ENCODE measurements at regions not wholly inside any gene's neighbourhood (a gene's known extent, or its start where the extent isn't known, plus 50 kb on each side); places are given as distances from the start of the nearest gene placed in this dataset.

DNA sequence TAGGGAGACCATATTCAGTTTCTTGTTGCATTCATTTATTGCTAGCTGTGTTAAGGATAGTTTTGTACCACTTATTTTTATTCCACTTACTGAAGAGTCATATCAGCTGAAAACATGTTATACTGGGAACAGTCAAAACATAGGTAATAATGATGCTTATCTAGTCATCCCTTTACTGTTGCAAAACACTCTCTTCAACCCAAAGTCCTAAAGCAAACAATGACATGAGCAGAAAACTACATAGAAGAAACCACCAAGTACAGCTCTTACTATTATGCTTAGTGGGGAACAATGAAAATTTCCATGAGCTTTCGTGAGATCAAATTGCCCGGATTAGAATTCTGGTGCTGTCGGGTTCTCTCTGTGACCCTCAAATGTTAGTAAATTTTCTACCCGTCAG lies 681.4 kb downstream of the NR2F1-AS1 start:
- TF ChIP-seq, protein P1, sequence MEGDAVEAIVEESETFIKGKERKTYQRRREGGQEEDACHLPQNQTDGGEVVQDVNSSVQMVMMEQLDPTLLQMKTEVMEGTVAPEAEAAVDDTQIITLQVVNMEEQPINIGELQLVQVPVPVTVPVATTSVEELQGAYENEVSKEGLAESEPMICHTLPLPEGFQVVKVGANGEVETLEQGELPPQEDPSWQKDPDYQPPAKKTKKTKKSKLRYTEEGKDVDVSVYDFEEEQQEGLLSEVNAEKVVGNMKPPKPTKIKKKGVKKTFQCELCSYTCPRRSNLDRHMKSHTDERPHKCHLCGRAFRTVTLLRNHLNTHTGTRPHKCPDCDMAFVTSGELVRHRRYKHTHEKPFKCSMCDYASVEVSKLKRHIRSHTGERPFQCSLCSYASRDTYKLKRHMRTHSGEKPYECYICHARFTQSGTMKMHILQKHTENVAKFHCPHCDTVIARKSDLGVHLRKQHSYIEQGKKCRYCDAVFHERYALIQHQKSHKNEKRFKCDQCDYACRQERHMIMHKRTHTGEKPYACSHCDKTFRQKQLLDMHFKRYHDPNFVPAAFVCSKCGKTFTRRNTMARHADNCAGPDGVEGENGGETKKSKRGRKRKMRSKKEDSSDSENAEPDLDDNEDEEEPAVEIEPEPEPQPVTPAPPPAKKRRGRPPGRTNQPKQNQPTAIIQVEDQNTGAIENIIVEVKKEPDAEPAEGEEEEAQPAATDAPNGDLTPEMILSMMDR (IDR thresholded peaks at IDR 0.05): no peak
- TF ChIP-seq POLR2A (IDR thresholded peaks at IDR 0.05) (no peak), POLR2AphosphoS5 (IDR thresholded peaks at IDR 0.05) (no peak), EP300 (IDR thresholded peaks at IDR 0.05) (no peak)
